22Rv1 (cell line): ENCODE measurements at regions not wholly inside any gene's neighbourhood (a gene's known extent, or its start where the extent isn't known, plus 50 kb on each side); places are given as distances from the start of the nearest gene placed in this dataset.

Source experiments
- H3K27ac ChIP-seq: fragments of 450-650 bp; 2 replicates; pipeline ENCODE4 v1.5.1; 2017
- ZFX ChIP-seq: fragments of 450-650 bp; IDR thresholded peaks from 2 replicates; pipeline ENCODE4 v1.6.1; 2017; ENCODE audit warnings: antibody characterized with exemption, borderline replicate concordance
- TF ChIP-seq, protein P1 (sequence below): fragments of 450-650 bp; IDR thresholded peaks from 2 replicates; pipeline ENCODE4 v1.5.1; 2017; ENCODE audit warnings: mild to moderate bottlenecking

DNA sequence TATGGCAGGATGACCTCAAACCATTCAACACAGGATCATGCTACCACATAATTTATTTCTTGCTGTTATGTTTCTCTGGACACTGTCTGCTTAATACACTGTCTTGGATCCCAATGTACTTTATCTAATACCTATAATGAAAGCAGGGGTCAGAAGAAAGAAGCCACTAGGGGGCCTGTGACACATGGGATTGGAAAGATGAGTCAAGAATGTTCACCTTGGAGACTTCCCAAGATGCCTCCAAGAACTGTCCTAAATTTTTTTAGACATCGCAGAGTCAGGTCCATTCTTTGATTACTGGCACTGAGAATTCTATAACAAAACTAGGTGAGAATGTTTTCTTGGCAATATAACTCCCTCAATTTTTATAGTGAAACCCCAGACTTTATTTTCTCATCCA is 305.8 kb upstream of the SMARCA2 start:
- H3K27ac ChIP-seq: no peak overlapping the region
- TF ChIP-seq, protein P1, sequence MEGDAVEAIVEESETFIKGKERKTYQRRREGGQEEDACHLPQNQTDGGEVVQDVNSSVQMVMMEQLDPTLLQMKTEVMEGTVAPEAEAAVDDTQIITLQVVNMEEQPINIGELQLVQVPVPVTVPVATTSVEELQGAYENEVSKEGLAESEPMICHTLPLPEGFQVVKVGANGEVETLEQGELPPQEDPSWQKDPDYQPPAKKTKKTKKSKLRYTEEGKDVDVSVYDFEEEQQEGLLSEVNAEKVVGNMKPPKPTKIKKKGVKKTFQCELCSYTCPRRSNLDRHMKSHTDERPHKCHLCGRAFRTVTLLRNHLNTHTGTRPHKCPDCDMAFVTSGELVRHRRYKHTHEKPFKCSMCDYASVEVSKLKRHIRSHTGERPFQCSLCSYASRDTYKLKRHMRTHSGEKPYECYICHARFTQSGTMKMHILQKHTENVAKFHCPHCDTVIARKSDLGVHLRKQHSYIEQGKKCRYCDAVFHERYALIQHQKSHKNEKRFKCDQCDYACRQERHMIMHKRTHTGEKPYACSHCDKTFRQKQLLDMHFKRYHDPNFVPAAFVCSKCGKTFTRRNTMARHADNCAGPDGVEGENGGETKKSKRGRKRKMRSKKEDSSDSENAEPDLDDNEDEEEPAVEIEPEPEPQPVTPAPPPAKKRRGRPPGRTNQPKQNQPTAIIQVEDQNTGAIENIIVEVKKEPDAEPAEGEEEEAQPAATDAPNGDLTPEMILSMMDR: peak; percentile 58
- TF ChIP-seq ZFX: no peak

DNA sequence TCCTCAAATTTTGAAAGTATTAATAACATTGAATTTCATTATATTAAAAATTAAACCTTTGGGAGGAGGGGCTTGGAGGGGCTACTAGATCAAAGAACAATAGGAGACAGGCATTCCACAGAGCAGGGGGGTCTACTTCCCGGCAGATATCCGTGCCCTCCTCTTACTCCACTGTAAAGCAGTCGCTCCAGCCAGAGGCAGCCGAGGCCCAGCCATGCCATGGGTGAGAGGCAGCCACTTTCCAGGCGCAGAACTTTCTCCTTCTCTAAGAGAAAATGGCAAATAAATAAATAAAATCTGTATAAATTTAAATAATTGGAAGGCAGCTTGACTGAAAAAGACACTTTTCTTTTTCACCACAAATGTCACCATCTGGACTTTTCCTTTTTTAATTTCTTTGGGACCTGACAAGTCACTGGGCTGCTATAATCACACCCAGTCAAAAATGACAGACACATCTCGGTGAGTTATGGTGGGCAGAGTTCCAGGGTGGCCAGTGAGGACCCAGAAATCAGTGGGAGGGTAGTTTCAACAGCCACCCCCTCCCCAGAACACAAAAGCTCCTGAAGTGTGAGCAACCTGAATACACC is 302.2 kb upstream of the SMARCA2 start:
- H3K27ac ChIP-seq: no peak overlapping the region
- TF ChIP-seq, protein P1: no peak
- TF ChIP-seq ZFX: no peak

DNA sequence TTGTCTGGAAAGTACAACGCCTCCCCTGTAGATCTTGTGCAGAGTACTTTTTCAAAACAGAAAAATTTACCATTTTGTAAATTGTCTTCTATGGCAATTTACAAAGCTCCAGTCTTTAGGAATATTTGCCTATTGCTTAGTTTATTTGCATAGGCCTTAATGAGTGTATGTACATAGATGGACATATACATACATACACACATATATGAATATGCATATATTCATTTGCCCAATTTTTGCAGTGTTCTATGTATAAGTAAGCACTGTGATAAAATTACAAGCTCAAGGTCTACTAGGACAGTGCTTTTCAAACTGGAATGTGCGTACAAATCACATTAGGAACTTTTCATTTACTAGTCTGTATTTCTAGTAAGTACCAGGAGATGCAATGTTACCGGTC is 301.3 kb upstream of the SMARCA2 start:
- TF ChIP-seq ZFX: no peak
- TF ChIP-seq, protein P1: no peak
- no peak overlapping the region for H3K27ac ChIP-seq

DNA sequence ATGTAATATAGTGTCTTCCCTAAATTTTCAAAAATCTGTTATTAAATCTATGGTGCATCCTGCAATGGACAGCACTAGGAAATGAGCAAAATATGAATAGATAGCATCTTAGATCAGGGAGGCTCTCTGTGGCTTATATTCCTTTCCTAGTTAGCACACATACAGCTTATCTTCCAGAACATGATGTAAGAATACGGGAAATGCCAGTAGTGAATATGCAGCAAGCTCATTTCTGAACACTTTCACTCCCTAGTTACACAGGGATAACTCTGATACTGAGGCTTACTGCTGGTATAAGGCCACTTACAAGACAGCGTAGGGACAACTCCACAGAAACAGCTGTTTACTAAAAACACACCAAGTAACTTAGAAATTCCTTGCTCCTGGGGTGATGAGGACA is 297.3 kb upstream of the SMARCA2 start:
- H3K27ac ChIP-seq: no peak overlapping the region

DNA sequence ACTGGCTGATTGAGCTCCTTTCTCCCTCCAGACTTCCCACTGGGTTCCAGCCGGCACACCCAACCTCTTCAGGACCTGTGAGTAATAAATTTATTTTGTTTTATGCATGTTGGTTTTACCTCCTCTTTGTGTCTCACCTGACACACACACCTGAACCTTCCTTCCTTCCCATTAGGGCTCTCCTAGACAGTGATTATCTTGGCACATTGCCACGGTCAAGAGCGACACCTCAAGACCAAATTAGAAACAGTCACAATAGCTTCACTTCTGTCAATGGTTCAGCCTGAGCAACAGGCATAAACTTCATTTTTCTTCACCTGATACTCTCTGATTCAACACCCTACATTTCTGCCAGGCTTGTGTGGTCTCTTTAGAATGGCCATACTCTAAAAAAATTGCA is 296.3 kb upstream of the SMARCA2 start:
- TF ChIP-seq, protein P1: no peak
- TF ChIP-seq ZFX: no peak
- H3K27ac ChIP-seq: no peak overlapping the region

More for the DNA sequence above, 297.3 kb upstream of the SMARCA2 start:
- TF ChIP-seq, protein P1: no peak
- no peak for TF ChIP-seq ZFX

DNA sequence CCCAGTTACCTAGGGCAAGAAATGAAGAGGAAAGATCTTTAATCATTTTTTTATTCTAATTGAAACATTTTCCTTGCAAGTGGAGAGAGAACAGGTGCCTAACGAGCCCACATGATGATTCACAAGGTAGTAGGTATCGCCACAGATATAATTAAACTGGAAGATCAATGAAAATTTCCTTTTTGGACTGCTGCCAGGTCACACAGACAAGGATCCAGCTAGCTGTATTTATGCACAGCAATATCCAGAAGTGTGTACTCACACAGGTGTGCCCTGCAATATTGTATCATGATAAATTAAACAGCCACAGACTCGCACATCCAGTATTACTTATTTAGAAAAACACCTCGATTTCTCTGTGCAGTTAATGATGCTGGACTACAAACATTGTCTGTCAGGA is 294.0 kb upstream of the SMARCA2 start:
- H3K27ac ChIP-seq: no peak overlapping the region
- TF ChIP-seq, protein P1: no peak
- no peak for TF ChIP-seq ZFX

DNA sequence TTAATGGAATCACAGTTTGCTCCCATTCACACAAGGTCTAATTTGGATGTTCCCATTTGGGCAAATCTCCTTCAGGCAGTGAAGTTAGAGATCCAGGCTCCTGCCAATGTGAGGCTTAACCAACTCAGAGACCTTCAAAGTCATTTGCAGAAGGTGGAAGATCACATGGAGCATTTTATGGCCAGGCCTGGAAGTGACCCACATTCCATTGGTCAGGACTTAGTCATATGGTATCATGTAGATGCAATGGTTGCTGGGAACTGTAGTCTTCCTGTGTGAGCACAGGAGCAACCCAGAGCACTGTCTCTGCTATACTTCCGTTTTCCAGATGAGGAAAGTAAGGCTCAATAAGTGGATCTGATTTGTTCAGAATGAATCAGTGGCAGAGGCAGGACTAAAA is 292.7 kb upstream of the SMARCA2 start:
- H3K27ac ChIP-seq: no peak overlapping the region
- TF ChIP-seq ZFX: no peak
- TF ChIP-seq, protein P1: no peak
